ENCODE measurements at regions not wholly inside any gene's neighbourhood (a gene's known extent, or its start where the extent isn't known, plus 50 kb on each side); places are given as distances from the start of the nearest gene placed in this dataset.

DNA sequence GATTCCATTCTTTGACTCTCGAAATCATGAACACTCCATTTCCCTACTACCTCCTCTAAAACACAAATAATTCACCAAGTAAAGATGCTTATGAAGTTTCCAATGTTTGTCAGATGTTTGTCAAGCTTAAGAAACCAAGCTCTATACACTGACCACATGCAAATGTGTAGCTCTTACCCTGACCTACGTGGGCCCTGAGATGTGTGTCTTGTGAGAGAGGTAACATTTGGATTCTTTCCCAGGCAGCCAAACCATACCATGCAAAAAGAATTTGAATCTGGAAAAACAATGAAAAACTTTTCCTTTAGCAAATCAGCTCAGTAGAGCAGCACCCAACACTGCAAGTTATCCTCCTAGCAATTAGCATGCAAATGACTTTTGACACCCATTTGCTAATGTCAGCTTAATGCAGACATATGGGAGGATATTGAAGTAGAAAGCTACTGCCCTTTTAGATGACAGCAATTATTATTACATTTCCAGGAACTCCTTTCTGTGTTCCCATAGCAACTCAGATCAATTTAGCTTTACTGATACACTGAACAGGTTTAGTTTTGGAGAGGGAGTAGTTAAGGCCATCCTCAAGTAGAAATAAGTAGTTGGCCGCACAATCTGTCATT lies 83.2 kb upstream of the RGS4 start:
- H3K27ac Mint-ChIP-seq, result no peak overlapping the region
- no peaks in the 10 kb centered on the region for H3K4me1 Mint-ChIP-seq
- no peak for DNase-seq
- H3K27me3 Mint-ChIP-seq (ENCODE audit: low read depth, poor library complexity), result peaks cover 8% of the 10 kb centered on the region
- H3K9me3 Mint-ChIP-seq, result no peaks in the 10 kb centered on the region
- H3K4me3 Mint-ChIP-seq, result no peak overlapping the region
- TF ChIP-seq, protein P1, sequence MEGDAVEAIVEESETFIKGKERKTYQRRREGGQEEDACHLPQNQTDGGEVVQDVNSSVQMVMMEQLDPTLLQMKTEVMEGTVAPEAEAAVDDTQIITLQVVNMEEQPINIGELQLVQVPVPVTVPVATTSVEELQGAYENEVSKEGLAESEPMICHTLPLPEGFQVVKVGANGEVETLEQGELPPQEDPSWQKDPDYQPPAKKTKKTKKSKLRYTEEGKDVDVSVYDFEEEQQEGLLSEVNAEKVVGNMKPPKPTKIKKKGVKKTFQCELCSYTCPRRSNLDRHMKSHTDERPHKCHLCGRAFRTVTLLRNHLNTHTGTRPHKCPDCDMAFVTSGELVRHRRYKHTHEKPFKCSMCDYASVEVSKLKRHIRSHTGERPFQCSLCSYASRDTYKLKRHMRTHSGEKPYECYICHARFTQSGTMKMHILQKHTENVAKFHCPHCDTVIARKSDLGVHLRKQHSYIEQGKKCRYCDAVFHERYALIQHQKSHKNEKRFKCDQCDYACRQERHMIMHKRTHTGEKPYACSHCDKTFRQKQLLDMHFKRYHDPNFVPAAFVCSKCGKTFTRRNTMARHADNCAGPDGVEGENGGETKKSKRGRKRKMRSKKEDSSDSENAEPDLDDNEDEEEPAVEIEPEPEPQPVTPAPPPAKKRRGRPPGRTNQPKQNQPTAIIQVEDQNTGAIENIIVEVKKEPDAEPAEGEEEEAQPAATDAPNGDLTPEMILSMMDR (IDR thresholded peaks at IDR 0.05), result no peak
- H3K36me3 Mint-ChIP-seq (ENCODE audit: low read depth), result no peaks in the 10 kb centered on the region

DNA sequence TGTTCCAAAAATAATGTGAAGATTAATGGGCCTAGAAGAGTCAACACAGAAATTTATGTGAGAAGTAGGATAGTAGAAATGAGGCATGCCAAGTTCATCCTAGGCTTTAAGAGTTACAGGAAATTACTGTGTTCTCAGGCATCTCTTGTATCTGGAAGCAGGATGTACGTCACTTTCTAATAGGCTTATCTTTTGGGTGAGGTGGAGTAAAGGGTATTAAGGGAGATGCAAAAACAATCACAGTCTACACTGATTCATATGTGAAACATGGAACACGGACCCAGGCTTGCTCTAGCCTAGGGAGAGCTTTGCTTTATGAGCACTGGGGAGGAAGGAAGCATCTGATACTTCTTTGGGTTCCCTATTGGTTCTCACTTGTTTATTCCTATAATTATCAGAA lies 84.5 kb upstream of the RGS4 start:
- H3K4me1 Mint-ChIP-seq, result no peaks in the 10 kb centered on the region
- no peaks in the 10 kb centered on the region for H3K9me3 Mint-ChIP-seq
- H3K27me3 Mint-ChIP-seq (ENCODE audit: low read depth, poor library complexity), result peaks cover 5% of the 10 kb centered on the region
- H3K4me3 Mint-ChIP-seq, result no peak overlapping the region
- TF ChIP-seq, protein P1 (IDR thresholded peaks at IDR 0.05), result no peak
- no peak for DNase-seq
- no peaks in the 10 kb centered on the region for H3K36me3 Mint-ChIP-seq (ENCODE audit: low read depth)
- H3K27ac Mint-ChIP-seq, result no peak overlapping the region

DNA sequence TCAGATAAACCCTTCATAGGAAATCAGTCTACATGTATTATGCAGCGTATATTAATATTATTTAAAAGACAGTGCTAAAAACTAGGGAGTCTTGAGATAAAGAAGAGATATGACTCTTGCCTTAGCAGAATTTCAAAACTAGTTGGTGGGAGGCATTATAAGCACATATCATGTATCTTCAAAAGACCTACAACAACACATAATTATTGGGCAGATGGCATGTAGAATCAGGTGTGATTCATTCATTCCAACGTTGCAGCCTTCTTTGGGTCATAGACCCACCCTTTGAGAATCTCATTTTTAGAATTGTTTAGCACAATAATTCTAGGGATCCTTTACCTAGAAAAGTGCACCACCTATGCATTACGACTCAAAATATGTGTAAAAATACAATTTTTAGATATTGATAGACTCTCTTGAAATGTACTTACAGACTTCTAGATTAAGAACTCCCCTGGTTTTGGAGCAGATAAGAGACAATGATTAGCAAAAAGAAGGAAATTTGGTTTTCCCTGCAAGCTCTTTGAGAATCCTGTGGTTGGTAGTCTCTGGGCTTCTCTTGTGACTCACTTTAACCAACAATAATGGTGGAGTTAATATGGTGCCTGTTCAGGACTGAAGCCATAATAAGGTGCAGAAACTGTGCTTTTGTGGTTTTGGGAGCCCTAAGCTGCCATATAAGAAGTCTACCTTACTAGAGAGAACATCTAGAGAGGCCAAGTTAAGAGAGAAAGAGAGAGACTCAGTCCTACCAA lies 85.3 kb upstream of the RGS4 start:
- no peak overlapping the region for H3K4me3 Mint-ChIP-seq
- H3K27me3 Mint-ChIP-seq (ENCODE audit: low read depth, poor library complexity), result peaks cover 3% of the 10 kb centered on the region
- DNase-seq, result no peak
- H3K4me1 Mint-ChIP-seq, result no peaks in the 10 kb centered on the region
- no peaks in the 10 kb centered on the region for H3K36me3 Mint-ChIP-seq (ENCODE audit: low read depth)
- TF ChIP-seq, protein P1 (IDR thresholded peaks at IDR 0.05), result no peak
- H3K27ac Mint-ChIP-seq, result no peak overlapping the region
- H3K9me3 Mint-ChIP-seq, result no peaks in the 10 kb centered on the region

DNA sequence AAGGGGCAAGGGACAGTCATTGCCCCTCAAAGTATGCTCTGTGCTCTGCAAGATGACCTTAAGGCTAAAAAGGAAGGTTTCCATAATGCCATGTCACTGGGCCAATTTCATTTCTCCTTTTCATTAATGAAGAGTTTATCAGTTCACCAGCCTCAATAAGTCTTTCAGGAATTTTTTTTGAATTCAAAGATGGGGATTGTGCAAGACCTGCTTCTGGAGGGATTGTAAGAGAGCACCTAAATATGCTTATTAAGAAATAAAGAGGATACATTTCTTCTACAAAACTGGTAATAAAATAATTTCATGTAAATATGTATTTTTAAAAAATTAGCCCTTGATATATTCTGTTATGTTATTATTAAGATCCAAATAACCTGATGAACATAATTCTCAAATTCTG lies 86.8 kb upstream of the RGS4 start:
- Mint-ChIP-seq H3K27ac (no peak overlapping the region), H3K9me3 (no peaks in the 10 kb centered on the region), H3K36me3 (ENCODE audit: low read depth) (no peaks in the 10 kb centered on the region), H3K4me3 (no peak overlapping the region), H3K4me1 (no peaks in the 10 kb centered on the region), H3K27me3 (ENCODE audit: low read depth, poor library complexity) (peaks cover 8% of the 10 kb centered on the region)
- TF ChIP-seq, protein P1 (IDR thresholded peaks at IDR 0.05), result no peak
- DNase-seq, result no peak

DNA sequence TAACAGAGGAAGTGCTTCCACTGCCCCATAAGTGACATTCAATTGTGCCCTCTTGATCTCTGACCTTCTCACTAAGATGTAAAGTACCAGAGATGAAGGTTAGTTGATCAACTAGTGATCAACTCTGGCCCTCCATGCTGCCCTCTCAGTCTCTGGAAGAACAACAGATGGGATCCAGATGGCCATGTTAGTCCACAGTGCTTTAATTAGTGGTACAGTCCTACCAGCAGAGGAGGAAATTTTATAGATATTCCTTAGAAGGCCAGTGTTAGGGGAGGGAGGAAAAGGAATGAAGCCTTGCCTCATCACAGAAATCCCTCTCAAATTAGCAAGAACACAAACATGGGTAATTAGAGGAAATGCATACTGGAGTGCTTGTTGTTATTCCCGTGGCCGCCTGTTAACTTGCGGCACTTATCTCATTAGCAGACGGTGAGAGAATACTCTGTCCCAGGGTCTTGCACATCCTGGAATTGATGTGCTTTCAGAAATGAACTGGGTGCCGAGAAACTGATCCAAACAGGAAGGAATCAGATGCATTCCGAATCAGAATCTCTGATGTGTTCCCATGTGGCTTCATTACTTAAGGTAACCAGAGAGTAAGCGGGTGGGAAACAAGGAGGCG lies 91.1 kb upstream of the RGS4 start:
- Mint-ChIP-seq H3K4me1 (no peaks in the 10 kb centered on the region), H3K27ac (no peak overlapping the region), H3K36me3 (ENCODE audit: low read depth) (no peaks in the 10 kb centered on the region), H3K4me3 (no peak overlapping the region), H3K9me3 (no peaks in the 10 kb centered on the region), H3K27me3 (ENCODE audit: low read depth, poor library complexity) (peaks cover 14% of the 10 kb centered on the region)
- TF ChIP-seq, protein P1 (IDR thresholded peaks at IDR 0.05), result no peak
- DNase-seq, result no peak

Data from nephron progenitor cell (in vitro differentiated cells).